Left colon (tissue), 2 donors: ENCODE measurements at regions not wholly inside any gene's neighbourhood (a gene's known extent, or its start where the extent isn't known, plus 50 kb on each side); places are given as distances from the start of the nearest gene placed in this dataset.
A peak's percentile ranks its signal among the peaks of the same experiment; 100 is the strongest.

Experiments
- ATAC-seq: fragments of 200-7000 bp; cut with Tn5 transposase; one replicate; pipeline ENCODE4 v1.9.1; 2020; ENCODE audit warnings: mild to moderate bottlenecking, moderate library complexity
- DNase-seq, 2 donors: peaks; one replicate each; pipeline ENCODE4 v3.0.0-alpha.2; 2020
- intact Hi-C, 2 donors: fragments of 100-400 bp; cut with DNase I in 1 of 2; cut with micrococcal nuclease in 1 of 2; formaldehyde crosslinking; loops; one replicate each; pipeline versions ENCODE4 v1.11.2 to v1.14.0; 2022; cut with DNase I, micrococcal nuclease
- donor health status: DM: no; HTN: no; CAD: no.
- donor health status: DM: yes; HTN: yes; CAD: no.

GRCh38 chr13:40442826-40443225 lies 223.6 kb downstream of the FOXO1 start:
- no peak for DNase-seq
- intact Hi-C loops = no loop called here
- ATAC-seq = no peak

- intact Hi-C loops = no loop called here
- ATAC-seq (no peak), DNase-seq (no peak)
Measured at GRCh38 chr13:40444241-40444640, 222.2 kb downstream of the FOXO1 start.

GRCh38 chr13:40445557-40445990 lies 220.9 kb downstream of the FOXO1 start:
- ATAC-seq = peak; percentile 44
- intact Hi-C loops = no loop called here

GRCh38 chr13:40446365-40446764 lies 220.1 kb downstream of the FOXO1 start:
- intact Hi-C loops = no loop called here
- DNase-seq = no peak
- no peak for ATAC-seq

More at GRCh38 chr13:40445557-40445990, 220.9 kb downstream of the FOXO1 start:
- peak; percentile 40 to 53 for DNase-seq

- ATAC-seq (no peak), DNase-seq (no peak)
- intact Hi-C loops = no loop called here
Measured at GRCh38 chr13:40447857-40448256, 218.6 kb downstream of the FOXO1 start.

- DNase-seq = no peak
- no peak for ATAC-seq
- intact Hi-C loops = no loop called here
Measured at GRCh38 chr13:40452038-40452666, 214.3 kb downstream of the FOXO1 start.

GRCh38 chr13:40452741-40453334 lies 213.6 kb downstream of the FOXO1 start:
- intact Hi-C loops = no loop called here
- DNase-seq (no peak), ATAC-seq (no peak)

- DNase-seq = no peak
- intact Hi-C loops = no loop called here
- ATAC-seq = no peak
Measured at GRCh38 chr13:40453351-40454021, 213.0 kb downstream of the FOXO1 start.

- DNase-seq (no peak), ATAC-seq (no peak)
- intact Hi-C loops = no loop called here
Measured at GRCh38 chr13:40456397-40456953, 210.0 kb downstream of the FOXO1 start.

- no peak for ATAC-seq
- intact Hi-C loops = no loop called here
- DNase-seq = no peak
Measured at GRCh38 chr13:40456979-40457553, 209.4 kb downstream of the FOXO1 start.

- intact Hi-C loops = no loop called here
- no peak for ATAC-seq
Measured at GRCh38 chr13:40457929-40458719, 208.3 kb downstream of the FOXO1 start.

GRCh38 chr13:40458720-40458990 lies 207.8 kb downstream of the FOXO1 start:
- intact Hi-C loops = no loop called here
- ATAC-seq (no peak), DNase-seq (no peak)

More at GRCh38 chr13:40457929-40458719, 208.3 kb downstream of the FOXO1 start:
- no peak for DNase-seq

- intact Hi-C loops = no loop called here
- DNase-seq = no peak
- ATAC-seq = no peak
Measured at GRCh38 chr13:40460116-40460515, 206.3 kb downstream of the FOXO1 start.

GRCh38 chr13:40464337-40465014 lies 202.0 kb downstream of the FOXO1 start:
- intact Hi-C loops = no loop called here
- ATAC-seq (no peak), DNase-seq (no peak)

- intact Hi-C loops = no loop called here
- DNase-seq = no peak
- no peak for ATAC-seq
Measured at GRCh38 chr13:40465015-40465390, 201.4 kb downstream of the FOXO1 start.

GRCh38 chr13:40466272-40466671 lies 200.2 kb downstream of the FOXO1 start:
- DNase-seq = no peak
- no peak for ATAC-seq
- intact Hi-C loops = no loop called here

GRCh38 chr13:40468227-40468838 lies 198.1 kb downstream of the FOXO1 start:
- DNase-seq (no peak), ATAC-seq (no peak)
- intact Hi-C loops = no loop called here

- no peak for DNase-seq
- ATAC-seq = no peak
- intact Hi-C loops = no loop called here
Measured at GRCh38 chr13:40469581-40470310, 196.7 kb downstream of the FOXO1 start.
